RWPE1 (cell line): ENCODE measurements at regions not wholly inside any gene's neighbourhood (a gene's known extent, or its start where the extent isn't known, plus 50 kb on each side); places are given as distances from the start of the nearest gene placed in this dataset.

Experiments used
- CTCF ChIA-PET: fragments of 350-600 bp; sonication (Branson Sonifier 250); formaldehyde crosslinking; extraction: SDS; loops from one replicate; lab custom pipeline; 2021; lab: Yijun Ruan, JAX
- POLR2A ChIA-PET: fragments of 400-600 bp; formaldehyde crosslinking; extraction: SDS; loops from one replicate; lab custom pipeline; 2020; ENCODE audit warnings: antibody characterized with exemption; ENCODE audit not compliant: low non-redundant PET; lab: Yijun Ruan, JAX
- DNase-seq: peaks from one replicate; pipeline ENCODE4 v3.0.0; 2012; ENCODE audit warnings: low spot score
- H3K27ac ChIP-seq: fragments of 450-650 bp; 2 replicates; pipeline ENCODE4 v1.5.1; 2017
- CTCF ChIP-seq: fragments of 450-650 bp; conservative IDR thresholded peaks from 2 replicates; pipeline ENCODE4 v1.5.1; 2017; ENCODE audit warnings: low read depth, mild to moderate bottlenecking

- CTCF ChIA-PET = no interaction called here
- no peak for DNase-seq
- H3K27ac ChIP-seq = no peak overlapping the region
- POLR2A ChIA-PET = no interaction called here
- no peak for TF ChIP-seq CTCF
Observed at GRCh38 chr6:55968926-55969325, 93.5 kb upstream of the BMP5 start.

- no peak for TF ChIP-seq CTCF
- no peak overlapping the region for H3K27ac ChIP-seq
- DNase-seq = no peak
- POLR2A ChIA-PET = no interaction called here
- CTCF ChIA-PET = interaction anchor here (0.5 kb wide), 1 partner anchor 329 kb away, joined by 3 read pairs; no protein-coding TSS in a partner anchor
Observed at GRCh38 chr6:55964136-55964535, 88.7 kb upstream of the BMP5 start.

GRCh38 chr6:55963301-55963700 lies 87.9 kb upstream of the BMP5 start:
- CTCF ChIA-PET = no interaction called here
- no peak for DNase-seq
- no peak for TF ChIP-seq CTCF
- POLR2A ChIA-PET = no interaction called here
- H3K27ac ChIP-seq = no peak overlapping the region

- no peak for TF ChIP-seq CTCF
- H3K27ac ChIP-seq = no peak overlapping the region
- DNase-seq = no peak
- ChIA-PET POLR2A (no interaction called here), CTCF (no interaction called here)
Observed at GRCh38 chr6:55960344-55960743, 85.0 kb upstream of the BMP5 start.

- POLR2A ChIA-PET = no interaction called here
- no peak overlapping the region for H3K27ac ChIP-seq
- no peak for DNase-seq
- no peak for TF ChIP-seq CTCF
- CTCF ChIA-PET = interaction anchor here (0.7 kb wide), 1 partner anchor 1736 kb away, joined by 3 read pairs; no protein-coding TSS in a partner anchor
Observed at GRCh38 chr6:55958790-55959189, 83.4 kb upstream of the BMP5 start.

- POLR2A ChIA-PET = no interaction called here
- DNase-seq = no peak
- CTCF ChIA-PET = interaction anchor here (0.7 kb wide), 1 partner anchor 1735 kb away, joined by 3 read pairs; no protein-coding TSS in a partner anchor
- no peak overlapping the region for H3K27ac ChIP-seq
- TF ChIP-seq CTCF = no peak
Observed at GRCh38 chr6:55957961-55958422, 82.6 kb upstream of the BMP5 start.
